Nephron progenitor cell (in vitro differentiated cells): ENCODE measurements at regions not wholly inside any gene's neighbourhood (a gene's known extent, or its start where the extent isn't known, plus 50 kb on each side); places are given as distances from the start of the nearest gene placed in this dataset.

Source experiments
- DNase-seq: peaks from one replicate; pipeline ENCODE4 v3.0.0; 2021
- H3K27ac Mint-ChIP-seq: 2 replicates; pipeline ENCODE4 v1.8.0; 2021; ENCODE audit warnings: mild to moderate bottlenecking, moderate library complexity, mixed read lengths
- H3K27me3 Mint-ChIP-seq: 2 replicates; pipeline ENCODE4 v1.8.0; 2021; ENCODE audit warnings: mild to moderate bottlenecking, low read depth, mixed read lengths; ENCODE audit not compliant: poor library complexity
- H3K36me3 Mint-ChIP-seq: 2 replicates; pipeline ENCODE4 v1.8.0; 2021; ENCODE audit warnings: low read depth, mixed read lengths
- H3K4me1 Mint-ChIP-seq: 2 replicates; pipeline ENCODE4 v1.8.0; 2021; ENCODE audit warnings: mixed read lengths
- H3K4me3 Mint-ChIP-seq: 2 replicates; pipeline ENCODE4 v1.8.0; 2021; ENCODE audit warnings: mild to moderate bottlenecking, moderate library complexity, mixed read lengths
- H3K9me3 Mint-ChIP-seq: 2 replicates; pipeline ENCODE4 v1.8.0; 2021; ENCODE audit warnings: mild to moderate bottlenecking, moderate library complexity, mixed read lengths
- TF ChIP-seq, protein P1 (sequence below): fragments of 200-600 bp; sonication (generic); IDR thresholded peaks from 2 replicates; pipeline ENCODE4 v1.5.0; 2021; ENCODE audit warnings: antibody characterized with exemption

DNA sequence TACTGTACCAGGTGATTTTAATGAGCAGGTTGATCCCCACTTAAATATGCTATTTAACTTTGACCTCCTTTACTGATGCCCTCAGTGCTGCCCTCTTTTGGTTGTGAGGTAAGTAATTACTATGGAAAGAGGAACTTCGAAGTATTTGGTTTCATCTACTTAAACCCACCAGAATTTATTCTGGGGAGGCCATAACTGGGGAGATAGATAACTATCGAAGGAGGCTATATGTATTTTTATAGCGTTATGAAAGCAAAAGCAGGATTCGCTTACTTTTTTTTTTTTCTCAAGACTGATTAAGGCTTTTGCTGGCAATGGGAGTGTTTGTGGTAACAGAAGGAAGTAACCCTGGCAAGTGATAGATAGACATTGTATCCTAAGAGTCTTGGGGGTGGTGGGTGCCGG lies 168.9 kb upstream of the CENPW start:
- DNase-seq, result no peak
- Mint-ChIP-seq H3K4me3 (peak overlapping the region; percentile 25), H3K27me3 (peaks cover 4% of the 10 kb centered on the region), H3K27ac (peak overlapping the region; percentile 94), H3K36me3 (peaks cover 16% of the 10 kb centered on the region), H3K4me1 (peaks cover 66% of the 10 kb centered on the region), H3K9me3 (peaks cover 14% of the 10 kb centered on the region)
- TF ChIP-seq, protein P1, sequence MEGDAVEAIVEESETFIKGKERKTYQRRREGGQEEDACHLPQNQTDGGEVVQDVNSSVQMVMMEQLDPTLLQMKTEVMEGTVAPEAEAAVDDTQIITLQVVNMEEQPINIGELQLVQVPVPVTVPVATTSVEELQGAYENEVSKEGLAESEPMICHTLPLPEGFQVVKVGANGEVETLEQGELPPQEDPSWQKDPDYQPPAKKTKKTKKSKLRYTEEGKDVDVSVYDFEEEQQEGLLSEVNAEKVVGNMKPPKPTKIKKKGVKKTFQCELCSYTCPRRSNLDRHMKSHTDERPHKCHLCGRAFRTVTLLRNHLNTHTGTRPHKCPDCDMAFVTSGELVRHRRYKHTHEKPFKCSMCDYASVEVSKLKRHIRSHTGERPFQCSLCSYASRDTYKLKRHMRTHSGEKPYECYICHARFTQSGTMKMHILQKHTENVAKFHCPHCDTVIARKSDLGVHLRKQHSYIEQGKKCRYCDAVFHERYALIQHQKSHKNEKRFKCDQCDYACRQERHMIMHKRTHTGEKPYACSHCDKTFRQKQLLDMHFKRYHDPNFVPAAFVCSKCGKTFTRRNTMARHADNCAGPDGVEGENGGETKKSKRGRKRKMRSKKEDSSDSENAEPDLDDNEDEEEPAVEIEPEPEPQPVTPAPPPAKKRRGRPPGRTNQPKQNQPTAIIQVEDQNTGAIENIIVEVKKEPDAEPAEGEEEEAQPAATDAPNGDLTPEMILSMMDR, result peak; percentile 13

DNA sequence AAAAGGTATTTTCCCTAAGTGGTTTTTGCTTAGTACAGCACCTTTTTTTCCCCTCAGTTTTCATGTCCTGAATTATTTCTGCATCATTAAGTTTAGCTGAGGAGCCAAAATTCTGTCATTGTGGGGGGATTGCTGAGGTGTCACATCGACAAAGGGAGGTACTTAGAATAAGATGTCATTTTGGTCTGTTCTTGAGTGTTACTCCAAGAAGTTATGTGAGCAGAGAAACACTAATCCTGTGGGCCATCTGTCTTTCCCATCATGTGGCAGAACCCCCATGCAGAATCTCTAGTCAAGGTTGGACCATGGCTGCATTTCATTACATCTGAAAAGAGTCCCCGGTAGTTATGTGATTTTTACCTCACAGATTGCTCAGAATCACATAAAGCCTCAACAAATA lies 167.8 kb upstream of the CENPW start:
- peaks cover 74% of the 10 kb centered on the region for H3K4me1 Mint-ChIP-seq
- no peak overlapping the region for H3K4me3 Mint-ChIP-seq
- peaks cover 10% of the 10 kb centered on the region for H3K36me3 Mint-ChIP-seq
- peaks cover 9% of the 10 kb centered on the region for H3K9me3 Mint-ChIP-seq
- peaks cover 4% of the 10 kb centered on the region for H3K27me3 Mint-ChIP-seq
- DNase-seq, result no peak
- TF ChIP-seq, protein P1, result no peak
- no peak overlapping the region for H3K27ac Mint-ChIP-seq

DNA sequence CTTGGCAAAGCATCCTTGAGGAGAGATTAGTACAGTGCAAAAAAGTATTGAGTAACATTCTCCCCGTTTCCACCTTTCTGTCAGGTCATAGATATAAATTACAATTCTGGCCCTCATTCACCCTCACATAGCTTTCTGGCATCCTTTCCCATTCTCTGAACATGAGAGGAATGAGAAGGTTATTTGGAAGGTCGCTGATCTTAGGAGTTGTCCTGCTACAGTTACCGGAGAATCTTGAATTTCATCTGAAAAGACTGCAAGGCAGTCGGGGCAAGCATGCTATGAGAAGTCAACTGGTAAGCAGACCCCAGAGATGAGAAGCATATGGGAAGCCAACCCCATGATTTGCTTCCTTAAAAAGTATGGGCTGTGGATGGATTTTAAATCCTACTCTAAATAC lies 166.7 kb upstream of the CENPW start:
- H3K36me3 Mint-ChIP-seq, result no peaks in the 10 kb centered on the region
- no peak overlapping the region for H3K4me3 Mint-ChIP-seq
- no peak for DNase-seq
- H3K27ac Mint-ChIP-seq, result peak overlapping the region; percentile 94
- H3K4me1 Mint-ChIP-seq, result peaks cover 70% of the 10 kb centered on the region
- TF ChIP-seq, protein P1, result no peak
- H3K9me3 Mint-ChIP-seq, result no peaks in the 10 kb centered on the region
- peaks cover 4% of the 10 kb centered on the region for H3K27me3 Mint-ChIP-seq

DNA sequence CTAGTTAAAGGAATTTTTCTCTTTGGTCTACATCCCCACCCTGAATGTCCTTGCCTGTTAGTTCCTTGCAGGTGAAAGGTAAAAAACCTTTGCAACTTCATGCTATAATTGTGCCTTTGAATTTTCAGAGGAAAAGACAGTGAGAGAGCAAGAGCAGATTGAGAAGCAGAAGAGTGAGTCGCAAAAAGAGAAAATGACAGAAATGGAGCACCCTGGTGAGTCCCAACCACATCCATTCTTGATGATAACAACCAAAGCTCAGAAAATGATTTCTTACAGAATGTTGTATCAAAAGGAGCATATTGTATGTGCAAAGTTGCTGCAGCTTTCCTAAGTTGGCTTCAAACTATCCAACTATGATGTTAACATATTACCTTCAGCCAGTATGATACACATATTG lies 165.2 kb upstream of the CENPW start:
- H3K27ac Mint-ChIP-seq, result no peak overlapping the region
- no peaks in the 10 kb centered on the region for H3K36me3 Mint-ChIP-seq
- H3K9me3 Mint-ChIP-seq, result no peaks in the 10 kb centered on the region
- no peak for DNase-seq
- H3K4me1 Mint-ChIP-seq, result peaks cover 81% of the 10 kb centered on the region
- peaks cover 4% of the 10 kb centered on the region for H3K27me3 Mint-ChIP-seq
- no peak overlapping the region for H3K4me3 Mint-ChIP-seq
- TF ChIP-seq, protein P1, result no peak

- TF ChIP-seq, protein P1, result no peak
- Mint-ChIP-seq H3K4me1 (peaks cover 79% of the 10 kb centered on the region), H3K27ac (no peak overlapping the region), H3K4me3 (no peak overlapping the region), H3K36me3 (no peaks in the 10 kb centered on the region), H3K9me3 (no peaks in the 10 kb centered on the region), H3K27me3 (peaks cover 4% of the 10 kb centered on the region)
- DNase-seq, result no peak
These were observed 164.7 kb upstream of the CENPW start for GRCh38 chr6:126175251-126175650.

DNA sequence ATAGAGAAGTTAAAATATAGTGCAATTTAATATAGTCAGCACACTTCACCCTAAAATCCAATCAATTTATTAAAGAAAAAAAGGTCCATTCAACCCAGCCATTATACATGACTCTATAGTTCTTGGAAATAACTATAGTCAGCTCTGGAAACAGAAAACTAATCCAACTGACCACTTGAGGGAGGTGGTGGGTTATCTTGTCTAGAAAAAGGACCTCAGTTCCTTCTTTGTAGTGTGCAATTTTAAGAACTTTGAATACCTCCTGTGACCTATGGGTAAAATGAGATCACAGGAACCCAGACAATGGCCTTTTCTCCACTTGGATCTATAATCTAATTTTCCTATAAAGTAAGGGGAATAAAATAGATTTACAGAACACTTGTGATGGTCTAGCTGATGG lies 163.6 kb upstream of the CENPW start:
- TF ChIP-seq, protein P1, result peak; percentile 47
- H3K4me3 Mint-ChIP-seq, result no peak overlapping the region
- peaks cover 4% of the 10 kb centered on the region for H3K27me3 Mint-ChIP-seq
- H3K36me3 Mint-ChIP-seq, result peaks cover under 1% of the 10 kb centered on the region
- no peak for DNase-seq
- peaks cover 75% of the 10 kb centered on the region for H3K4me1 Mint-ChIP-seq
- H3K9me3 Mint-ChIP-seq, result no peaks in the 10 kb centered on the region
- H3K27ac Mint-ChIP-seq, result peak overlapping the region; percentile 7
